ENCODE measurements at regions not wholly inside any gene's neighbourhood (a gene's known extent, or its start where the extent isn't known, plus 50 kb on each side); places are given as distances from the start of the nearest gene placed in this dataset.

- no peak overlapping the region for H3K27ac ChIP-seq
- no peak for TF ChIP-seq CTCF (IDR thresholded peaks at IDR 0.05)
- TF ChIP-seq ZFX (IDR thresholded peaks at IDR 0.05; ENCODE audit: borderline replicate concordance), result no peak
Measured at GRCh38 chr6:145318952-145319351, 416.4 kb downstream of the EPM2A start.

DNA sequence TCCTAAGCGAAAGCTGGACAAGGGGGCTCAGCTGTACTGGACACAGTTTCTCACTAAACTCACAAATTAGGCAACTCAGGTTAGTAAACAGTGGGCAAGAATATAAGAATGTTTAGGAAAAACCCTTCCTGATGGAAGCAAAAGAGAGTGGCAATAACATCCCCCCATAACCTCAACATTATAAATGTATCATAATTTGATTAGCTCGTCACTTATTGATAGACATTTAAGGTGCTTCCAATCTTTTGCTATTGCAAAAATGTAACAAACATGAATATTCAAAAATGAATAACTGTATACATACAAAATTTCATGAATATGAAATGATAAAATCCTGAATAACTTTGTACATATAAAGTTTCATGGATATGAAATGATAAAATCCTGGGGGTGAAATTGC lies 415.7 kb downstream of the EPM2A start:
- no peak for TF ChIP-seq CTCF (IDR thresholded peaks at IDR 0.05)
- no peak for TF ChIP-seq ZFX (IDR thresholded peaks at IDR 0.05; ENCODE audit: borderline replicate concordance)
- H3K27ac ChIP-seq, result no peak overlapping the region

DNA sequence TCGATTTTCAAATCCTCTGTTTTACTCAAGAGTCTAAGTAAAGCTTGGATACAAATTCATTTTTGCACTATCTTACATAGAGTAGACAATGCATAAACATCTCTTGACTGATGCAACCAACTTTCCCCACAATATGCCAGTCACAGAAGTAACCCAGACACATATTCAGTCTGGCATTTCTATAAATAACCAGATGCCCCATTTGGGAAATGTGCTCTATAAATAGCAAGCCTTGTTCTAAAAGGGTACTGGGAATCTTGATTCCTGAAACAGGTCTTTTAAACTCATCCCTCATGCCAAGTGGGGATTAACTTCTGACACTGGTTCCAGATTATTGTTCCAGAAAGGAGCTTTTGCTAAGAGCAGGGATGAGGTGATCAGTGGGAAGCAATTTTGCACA lies 411.7 kb downstream of the EPM2A start:
- TF ChIP-seq CTCF (IDR thresholded peaks at IDR 0.05), result no peak
- no peak for TF ChIP-seq ZFX (IDR thresholded peaks at IDR 0.05; ENCODE audit: borderline replicate concordance)
- no peak overlapping the region for H3K27ac ChIP-seq

DNA sequence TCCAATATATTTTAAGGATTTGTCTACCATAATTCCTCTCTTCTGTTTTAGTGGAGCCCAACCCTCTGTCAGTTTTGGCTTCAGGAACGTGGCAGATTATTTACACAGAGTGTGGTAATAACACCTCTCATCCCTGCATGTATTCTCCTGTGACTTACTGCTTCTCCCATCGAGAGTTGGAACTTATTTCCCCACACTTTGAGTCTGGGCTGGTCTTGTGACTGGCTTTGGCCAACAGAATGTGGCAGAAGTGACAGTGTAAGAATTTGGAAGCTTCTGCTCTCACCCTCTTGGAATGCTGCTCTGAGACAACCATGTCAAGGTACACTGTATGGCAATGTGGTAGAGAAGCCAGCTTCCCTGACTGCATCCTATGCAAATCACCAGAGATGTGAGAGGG lies 407.7 kb downstream of the EPM2A start:
- TF ChIP-seq ZFX (IDR thresholded peaks at IDR 0.05; ENCODE audit: borderline replicate concordance) (no peak), CTCF (IDR thresholded peaks at IDR 0.05) (no peak)
- no peak overlapping the region for H3K27ac ChIP-seq

DNA sequence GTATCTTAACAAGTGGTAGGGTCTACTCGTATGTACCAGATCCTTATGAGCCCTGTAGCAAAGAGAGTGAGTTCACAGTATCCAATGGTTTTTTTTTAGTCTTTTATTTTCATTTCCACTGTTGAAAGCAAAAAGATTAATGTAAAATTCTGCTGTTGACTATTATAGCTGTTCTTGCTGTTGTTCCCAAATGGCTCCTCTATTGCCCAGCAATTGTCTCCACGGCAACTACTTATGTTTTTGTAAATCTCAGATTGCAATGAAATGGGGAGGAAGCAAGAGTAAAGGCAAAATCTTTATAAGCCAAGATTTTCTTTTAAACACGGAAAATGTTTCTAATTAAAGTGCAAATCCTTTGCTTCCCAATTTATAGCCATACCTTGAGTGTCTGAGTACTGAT lies 406.1 kb downstream of the EPM2A start:
- no peak for TF ChIP-seq ZFX (IDR thresholded peaks at IDR 0.05; ENCODE audit: borderline replicate concordance)
- TF ChIP-seq CTCF (IDR thresholded peaks at IDR 0.05), result no peak
- H3K27ac ChIP-seq, result no peak overlapping the region

- TF ChIP-seq CTCF (IDR thresholded peaks at IDR 0.05) (no peak), ZFX (IDR thresholded peaks at IDR 0.05; ENCODE audit: borderline replicate concordance) (no peak)
Measured at GRCh38 chr6:145331066-145331465, 404.3 kb downstream of the EPM2A start.

DNA sequence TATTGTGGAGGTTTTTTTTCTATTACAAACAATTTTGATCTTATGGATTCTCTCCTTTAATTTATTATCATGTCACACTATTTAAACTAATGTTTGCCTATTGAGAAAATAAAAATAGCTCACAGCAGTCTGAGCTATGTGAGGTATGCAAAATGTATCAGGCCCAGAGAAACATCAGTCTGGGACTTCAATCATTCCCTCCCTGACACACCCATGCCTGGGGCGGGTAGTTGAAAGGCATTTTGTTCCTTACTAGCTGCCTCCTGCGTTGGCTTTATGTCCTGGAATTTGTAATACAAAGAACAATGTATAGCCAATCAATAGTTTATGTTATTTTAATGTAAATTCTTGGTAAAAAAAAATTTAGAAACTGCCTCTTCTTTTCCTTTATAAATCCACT lies 403.3 kb downstream of the EPM2A start:
- TF ChIP-seq ZFX (IDR thresholded peaks at IDR 0.05; ENCODE audit: borderline replicate concordance) (no peak), CTCF (IDR thresholded peaks at IDR 0.05) (no peak)
- no peak overlapping the region for H3K27ac ChIP-seq

More at GRCh38 chr6:145331066-145331465, 404.3 kb downstream of the EPM2A start:
- H3K27ac ChIP-seq, result no peak overlapping the region

All from 22Rv1 (cell line).